NOMO-1 treated with dmso at 0.1 percent for 144 hours (cell line): ENCODE measurements at regions not wholly inside any gene's neighbourhood (a gene's known extent, or its start where the extent isn't known, plus 50 kb on each side); places are given as distances from the start of the nearest gene placed in this dataset.

Experiments
- DNase-seq: peaks from one replicate; lab custom pipeline; 2025; ENCODE audit not compliant: unreplicated experiment; lab: John Stamatoyannopoulos, UW

DNA sequence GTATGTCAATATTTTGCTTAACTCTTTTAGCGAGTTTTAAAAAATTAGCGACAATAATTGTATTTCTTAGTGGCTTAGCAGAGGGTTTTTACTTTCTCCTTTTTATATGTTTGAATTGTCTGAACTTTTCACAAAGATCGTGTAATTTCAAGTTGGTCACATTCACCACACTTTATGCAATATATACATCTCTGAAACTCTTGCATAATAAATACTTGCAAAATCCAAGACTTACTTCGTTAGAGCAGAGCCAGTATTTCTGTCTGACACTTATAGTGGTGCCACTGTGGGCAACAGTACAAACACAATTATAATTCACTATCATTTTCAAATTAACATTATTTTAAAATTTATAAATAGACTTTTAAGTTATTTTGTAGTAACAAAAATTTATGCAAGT lies 62.0 kb downstream of the SUCNR1 start:
- DNase-seq: peak; percentile 73

DNA sequence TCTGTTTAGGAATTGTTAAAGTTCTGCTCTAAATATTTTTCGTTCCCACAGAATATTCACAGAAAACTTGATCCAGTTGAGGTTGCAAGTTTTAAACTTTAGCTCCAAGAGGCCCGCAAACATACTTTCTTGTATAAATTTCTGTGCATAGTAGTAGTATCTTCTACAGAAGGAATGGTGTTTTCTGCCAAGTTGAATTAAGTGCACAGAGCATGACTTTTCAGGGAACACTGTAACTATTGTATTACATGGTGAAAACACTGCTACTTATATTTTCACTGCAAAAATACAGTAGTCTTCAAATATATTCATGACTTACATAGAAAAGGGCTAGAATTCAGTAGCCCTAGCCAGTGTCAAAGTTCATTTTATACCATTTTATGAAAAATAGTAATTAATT lies 67.0 kb downstream of the SUCNR1 start:
- no peak for DNase-seq

DNA sequence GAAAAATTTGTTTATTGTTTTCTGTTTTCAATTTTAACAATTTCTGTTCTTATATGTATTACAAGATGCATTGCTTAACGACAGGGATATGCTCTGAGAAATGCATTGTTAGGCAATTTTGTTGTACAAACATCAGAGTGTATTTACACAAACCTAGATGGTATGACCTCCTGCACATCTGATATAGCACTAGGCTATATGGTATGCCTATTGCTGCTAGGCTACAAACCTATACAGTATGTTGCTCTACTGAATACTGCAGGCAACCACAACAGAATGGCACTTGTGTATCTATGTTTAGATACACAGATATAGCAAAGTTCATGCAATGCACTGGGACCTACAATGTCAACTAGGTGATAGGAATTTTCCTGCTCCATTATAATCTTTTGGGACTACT lies 70.1 kb downstream of the SUCNR1 start:
- DNase-seq: no peak

DNA sequence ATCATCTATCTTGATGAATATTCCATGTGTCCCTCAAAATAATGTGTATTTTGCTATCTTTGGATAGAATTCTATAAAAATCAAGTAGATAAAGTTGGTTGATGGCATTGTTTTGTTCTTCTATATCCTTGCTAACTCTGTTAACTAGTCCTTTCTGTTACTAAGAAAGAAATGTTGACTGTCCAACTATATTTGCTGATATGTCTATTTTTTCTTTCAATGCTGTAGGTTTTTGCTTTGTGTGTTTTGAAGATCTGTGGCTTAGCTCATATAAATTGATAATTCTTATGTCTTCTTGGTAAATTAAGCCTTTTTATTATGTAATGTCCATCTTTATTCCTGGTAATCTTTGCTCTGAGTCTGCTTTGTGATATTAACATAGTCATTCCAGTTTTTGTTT lies 70.9 kb downstream of the SUCNR1 start:
- DNase-seq: no peak

DNA sequence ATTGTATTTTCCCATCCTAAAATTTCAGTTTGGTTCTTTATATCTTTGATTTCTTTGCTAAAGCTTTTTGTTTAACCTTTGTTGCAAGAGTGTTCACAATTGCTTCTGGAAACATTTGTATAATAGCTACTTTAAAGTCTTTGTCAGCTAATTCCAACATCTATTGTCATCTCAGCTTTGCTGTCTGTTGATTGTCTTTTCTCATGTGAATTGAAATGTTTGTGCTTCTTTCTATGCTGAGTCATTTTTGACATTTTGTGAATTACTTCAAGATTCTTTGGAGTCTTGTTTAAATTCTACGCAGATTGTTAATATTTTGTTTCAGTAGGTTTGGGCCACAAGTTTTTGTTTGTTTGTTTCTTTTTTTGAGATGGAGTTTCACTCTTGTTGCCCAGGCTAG lies 73.2 kb downstream of the SUCNR1 start:
- DNase-seq: no peak

DNA sequence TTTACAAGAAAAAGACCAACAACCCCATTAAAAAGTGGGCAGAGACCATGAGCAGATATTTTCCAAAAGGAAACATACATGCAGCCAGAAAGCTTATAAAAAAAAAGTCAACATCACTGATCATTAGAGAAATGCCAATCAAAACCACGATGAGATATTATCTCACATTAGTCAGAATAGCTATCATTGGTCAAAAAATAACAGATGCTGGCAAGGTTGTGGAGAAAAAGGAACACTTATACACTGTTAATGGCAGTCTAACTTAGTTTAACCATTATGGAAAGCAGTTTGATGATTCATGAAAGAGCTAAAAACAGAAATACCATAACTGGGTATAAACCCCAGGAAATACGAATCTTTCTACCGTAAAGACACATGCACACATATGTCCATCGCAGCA lies 76.3 kb downstream of the SUCNR1 start:
- no peak for DNase-seq

DNA sequence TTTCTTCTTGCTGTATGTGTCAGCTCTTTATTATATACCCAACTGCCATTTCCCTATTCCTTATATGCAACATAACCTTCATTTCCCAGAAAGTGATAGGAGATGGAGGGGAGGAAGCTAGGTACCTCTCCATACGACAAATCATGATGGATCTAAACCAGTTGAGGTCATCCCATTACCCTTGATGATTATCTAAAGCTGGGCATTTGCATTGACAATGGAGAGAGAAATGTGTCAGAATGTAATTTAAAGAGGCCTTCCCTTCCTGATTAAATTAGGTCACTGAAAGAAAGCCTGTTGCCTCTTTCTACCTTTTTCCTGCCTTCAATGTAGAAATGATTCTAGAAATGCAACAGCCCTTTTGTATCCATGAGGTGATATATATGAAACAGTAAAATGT lies 81.9 kb downstream of the SUCNR1 start:
- no peak for DNase-seq

DNA sequence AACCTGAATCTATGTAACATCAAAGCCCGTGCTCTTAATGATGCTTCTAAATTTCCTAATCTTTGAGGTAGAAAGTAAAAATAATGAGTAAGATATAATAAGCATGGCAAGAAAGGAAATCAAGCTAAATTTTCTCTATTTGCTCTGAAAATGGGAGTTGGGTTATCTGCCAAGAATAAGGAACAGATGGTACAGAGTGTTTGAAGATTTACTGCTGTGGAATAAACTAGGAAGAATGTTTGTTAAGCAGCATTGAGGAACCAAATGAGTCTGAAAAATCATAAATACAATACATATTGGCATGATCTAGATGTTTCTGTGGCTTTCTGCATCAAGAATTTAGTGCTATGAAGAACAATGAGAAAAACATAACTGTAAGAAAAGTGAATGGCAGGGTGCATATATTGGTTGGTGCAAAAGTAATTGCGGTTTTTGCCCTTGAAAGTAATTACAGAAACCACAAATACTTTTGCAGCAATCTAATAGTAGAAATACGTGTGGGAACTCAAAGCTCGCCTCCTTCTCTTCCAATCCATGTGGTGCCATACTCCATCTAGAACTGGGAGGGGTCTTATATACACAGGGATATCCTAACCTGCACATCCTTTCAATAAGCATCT lies 87.6 kb downstream of the SUCNR1 start:
- no peak for DNase-seq

DNA sequence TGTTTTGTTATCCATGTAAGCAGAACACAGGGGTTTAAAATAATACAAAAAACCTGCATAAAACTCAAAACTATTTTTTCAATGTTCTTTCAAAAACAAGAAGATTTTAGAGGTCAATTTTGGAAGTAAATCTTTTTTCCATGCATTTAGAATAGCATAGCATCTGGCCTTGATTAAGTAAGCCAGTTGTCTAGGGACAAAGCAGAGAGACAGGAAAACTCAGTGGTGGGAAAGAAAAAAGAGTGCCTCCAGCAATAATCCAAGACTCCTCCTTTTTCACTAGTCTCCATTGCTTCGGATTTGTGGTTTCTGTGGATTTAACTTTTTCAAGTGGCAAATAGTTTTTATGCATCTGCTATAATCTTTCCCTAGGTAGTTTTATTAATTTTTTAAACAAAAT lies 88.9 kb downstream of the SUCNR1 start:
- no peak for DNase-seq

DNA sequence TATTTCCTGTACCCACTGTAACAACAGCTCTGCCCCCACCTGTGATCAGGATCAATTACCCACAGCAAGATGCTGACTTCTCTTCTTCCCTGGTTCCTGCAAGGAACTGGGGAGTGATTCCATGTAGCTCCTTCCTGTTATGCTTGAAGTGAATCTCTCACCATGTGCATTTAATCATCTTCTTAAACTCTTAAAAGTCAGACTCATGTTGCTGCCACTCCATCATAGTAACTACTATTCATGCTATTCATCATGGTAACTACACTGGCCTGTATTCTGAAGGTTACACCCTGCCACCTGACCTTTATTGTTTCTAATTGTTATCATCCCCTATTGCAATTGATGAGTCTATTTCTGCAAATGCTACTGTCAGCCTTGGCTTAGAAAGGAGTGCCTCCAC lies 89.5 kb downstream of the SUCNR1 start:
- no peak for DNase-seq

DNA sequence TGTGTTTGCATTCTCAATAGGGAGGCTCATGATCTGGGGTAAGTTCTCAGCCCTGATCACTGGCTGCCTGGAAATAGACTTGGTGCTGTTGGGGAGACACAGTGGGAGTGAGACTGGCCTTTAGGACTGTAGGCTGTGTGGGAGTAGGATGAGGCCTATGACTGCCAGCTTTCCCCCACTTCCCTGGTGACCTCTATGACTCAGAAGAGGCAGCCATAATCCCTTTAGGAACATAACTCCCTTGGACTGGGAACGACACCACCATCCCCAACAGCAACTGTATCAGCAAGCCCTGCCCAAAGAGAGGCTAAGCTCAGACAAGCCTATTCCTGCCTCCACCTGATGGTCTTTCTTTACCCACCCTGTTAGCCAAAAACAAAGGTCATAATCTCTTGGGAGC lies 91.3 kb downstream of the SUCNR1 start:
- DNase-seq: no peak

DNA sequence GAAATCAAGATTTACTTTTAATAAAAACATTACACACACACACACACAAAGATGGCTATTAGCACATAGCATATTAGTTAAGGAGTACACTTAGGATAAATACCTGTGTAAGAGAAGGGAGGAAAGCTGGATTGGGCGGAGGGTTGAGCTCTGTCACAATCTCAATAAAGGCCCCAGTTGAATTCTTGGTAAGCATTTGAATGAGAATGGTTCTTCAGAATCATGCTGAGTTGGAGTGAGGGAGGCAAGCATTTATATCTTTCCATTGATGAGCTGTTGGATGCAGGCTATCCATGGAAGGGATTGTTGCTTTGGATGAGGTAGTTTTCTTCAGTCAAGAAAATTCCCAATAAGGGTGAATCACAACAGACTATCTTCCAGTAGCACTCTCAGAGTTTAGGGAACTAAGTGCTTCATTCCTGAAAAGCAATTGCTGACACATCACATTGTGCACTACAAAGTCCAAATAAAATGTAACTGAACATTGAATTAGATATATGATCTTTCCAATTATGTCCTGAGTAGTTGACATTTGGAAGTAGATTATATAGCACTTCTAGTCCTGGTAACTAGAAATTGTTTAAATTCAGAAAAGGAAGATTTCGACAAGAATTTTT lies 95.7 kb downstream of the SUCNR1 start:
- no peak for DNase-seq

DNA sequence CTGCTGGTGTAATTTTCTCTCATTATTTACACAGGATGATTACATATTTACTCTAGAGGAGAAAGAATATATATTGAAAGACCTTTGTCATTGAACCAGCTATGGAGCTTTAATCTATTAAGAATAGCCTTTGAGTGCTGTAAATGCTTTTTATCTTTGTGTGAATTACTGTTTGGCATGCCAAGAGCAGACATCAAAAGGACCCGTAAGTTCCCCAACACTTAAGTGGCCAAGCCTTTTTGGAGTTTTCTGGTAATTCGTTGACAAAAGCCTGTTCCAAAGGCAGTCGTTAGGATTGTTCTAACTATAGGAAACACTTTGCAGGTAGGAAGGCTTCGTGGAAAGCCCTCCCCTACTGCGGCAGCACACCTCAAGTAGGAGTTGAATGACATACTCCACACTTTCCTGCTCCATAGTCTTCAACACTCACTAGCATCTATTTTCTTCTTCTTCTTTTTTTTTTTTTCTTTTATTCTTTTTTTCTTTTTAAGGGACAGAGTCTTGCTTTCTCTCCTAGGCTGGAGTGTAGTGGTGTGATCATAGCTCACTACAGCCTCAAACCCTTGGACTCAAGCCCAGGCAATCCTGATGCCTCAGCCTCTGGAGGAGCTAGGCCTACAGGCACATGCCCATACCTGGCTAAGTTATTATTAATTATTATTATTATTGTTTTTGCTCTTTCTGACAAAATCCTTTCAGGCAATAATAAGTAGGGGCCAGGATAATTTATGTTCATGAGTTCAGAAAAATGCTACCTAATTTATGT lies 98.6 kb downstream of the SUCNR1 start:
- DNase-seq: no peak

DNA sequence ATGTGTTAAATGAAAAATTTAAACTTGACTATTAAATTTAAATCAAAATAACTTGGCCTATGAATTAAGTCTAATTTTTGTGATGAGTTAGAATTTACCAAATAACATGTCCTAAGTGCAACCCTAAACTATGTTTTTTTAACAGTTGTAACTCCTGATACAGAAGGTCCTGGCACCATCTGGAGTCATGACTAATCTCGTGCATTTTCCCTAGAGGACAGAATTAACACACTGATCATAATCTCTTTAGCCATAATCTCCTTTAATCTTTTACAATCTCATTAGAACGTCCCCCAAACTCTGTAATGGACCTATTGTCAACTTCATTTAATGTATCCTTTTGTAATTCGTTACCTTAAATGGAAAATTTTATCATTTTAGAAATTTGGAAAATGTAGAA lies 100.6 kb downstream of the SUCNR1 start:
- DNase-seq: no peak

DNA sequence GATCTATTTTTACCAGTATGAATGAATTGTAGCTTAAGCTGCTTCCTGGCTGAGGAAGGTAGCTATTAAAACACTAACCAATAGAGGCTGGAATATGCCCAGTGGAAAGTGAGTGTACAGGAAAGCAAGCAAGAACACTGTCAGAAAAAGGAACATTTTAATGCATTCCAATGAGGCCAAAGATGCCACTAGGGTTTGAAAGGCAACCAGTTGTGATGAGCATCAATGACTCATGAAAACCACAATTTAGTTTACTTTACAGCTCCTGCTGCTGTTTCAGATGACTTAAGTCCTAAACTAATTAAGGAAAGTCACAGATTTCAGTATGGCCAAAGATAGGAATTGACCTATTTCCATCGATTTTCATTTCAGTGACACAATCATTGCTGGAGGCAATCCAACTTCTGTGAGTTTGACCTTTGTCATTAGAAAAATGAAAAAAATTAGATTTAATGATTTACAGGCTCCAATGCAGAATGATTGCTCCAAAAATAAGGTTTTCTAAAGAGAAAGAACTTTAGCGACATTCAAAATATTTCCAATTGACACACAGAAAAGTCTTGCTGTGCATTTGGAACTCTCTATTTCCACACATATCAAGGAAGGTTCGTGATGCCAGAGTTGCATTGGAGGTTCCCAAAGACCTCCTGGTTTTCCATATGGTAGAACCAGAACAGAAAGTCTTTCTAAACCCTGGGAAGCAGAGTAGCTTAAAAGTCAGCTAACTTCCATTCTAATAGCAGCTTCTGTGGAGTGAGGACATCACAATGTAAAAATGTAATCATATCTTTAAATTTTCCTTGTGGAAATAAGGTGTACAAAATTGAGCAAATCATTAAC lies 103.0 kb downstream of the SUCNR1 start:
- DNase-seq: peak; percentile 30

DNA sequence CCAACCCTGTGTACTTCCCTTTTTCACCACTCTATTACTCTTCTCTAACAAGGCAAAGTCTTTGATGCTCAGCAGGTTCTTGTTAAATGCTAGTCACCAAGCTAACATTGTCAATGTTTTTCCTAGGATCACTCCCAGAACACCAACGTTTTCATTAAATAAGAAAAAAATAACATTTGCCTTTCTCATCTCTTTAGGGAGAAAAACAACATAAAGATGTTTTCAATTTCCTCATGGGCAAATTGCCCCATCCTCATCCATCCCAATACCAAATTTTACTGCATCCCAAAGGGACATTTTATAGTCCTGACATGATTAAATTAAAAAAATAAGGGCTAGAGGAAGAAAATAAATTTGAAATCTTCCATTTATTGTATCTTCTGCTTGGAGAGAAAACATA lies 106.5 kb downstream of the SUCNR1 start:
- no peak for DNase-seq

DNA sequence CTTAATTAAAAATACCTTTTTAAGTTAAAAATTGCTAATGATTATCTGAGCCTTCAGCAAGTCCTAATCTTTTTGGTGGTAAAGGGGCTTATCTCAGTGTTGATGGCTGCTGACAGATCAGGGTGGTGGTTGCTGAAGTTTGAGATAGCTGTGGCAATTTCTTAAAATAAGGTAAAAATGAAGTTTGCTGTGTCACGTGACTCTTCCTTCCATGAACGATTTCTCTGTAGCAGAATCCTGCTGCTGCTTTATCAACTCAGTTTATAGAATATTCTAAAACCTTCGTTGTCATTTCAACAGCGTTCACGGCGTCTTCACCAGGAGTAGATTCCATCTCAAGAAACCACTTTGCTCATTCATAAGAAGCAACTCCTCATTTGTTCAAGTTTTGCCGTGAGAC lies 110.1 kb downstream of the SUCNR1 start:
- no peak for DNase-seq

DNA sequence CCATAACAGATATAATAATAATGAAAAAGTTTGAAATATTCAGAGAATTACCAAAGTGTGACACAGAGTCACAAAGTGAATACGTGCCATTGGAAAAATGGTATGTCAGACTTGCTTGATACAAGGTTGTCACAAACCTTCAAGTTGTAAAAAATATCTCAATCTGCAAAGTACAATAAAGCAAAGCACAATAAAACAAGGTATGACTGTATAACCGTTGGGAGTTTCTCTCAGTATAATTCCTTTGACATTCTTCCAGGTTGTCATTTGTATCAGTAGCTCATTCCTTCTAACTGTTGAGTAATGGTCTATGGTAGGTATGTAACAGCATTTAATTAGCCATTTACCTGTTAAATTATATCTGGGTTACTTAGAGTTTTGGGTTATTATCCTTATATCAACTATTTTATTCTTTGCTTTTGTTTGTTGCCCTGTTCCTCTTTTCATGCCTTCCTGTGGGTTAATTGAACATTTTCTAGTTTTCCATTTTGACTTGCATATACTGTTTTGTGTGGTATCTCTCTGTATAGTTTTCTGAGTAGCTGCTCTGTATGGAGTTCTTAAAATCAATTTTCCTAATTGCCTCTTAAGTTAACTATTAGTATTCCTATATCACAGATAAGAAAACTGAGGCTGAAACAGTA lies 112.5 kb downstream of the SUCNR1 start:
- no peak for DNase-seq

DNA sequence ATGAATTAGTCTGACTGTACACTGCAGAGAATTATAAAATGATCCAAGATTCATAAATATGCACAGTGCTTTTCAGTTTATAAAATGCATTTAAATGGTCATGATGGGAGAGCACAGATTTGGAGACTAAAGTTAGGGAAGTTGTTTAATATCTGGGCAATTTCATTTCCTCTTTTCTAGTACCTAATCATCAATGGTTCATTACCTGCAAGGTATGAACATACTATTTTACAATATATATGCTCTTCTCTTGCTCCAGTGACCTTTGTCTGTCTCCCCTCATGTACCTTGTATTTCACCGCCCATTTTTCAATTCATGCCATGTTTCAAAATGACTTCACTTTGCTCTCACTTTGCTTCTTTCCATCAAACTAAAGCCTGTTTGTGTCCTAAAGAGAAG lies 114.5 kb downstream of the SUCNR1 start:
- DNase-seq: no peak

DNA sequence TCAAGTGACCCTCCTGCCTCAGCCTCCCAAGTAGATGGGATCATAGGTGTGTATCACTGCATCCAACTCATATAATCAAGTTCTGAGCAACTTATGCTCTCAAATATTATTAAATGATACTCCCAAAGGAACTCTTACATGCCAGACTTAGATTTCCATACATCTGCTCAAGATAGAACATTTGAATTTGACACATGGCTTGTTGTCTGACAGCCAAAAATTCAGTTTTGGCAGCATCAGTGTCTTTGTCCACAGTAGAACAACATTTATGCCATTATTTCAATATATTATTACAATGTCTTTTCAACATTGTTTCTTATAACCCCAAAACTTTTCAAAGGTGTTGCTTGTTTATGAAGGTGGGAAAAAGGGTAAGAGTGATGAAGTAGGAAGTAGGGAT lies 116.2 kb downstream of the SUCNR1 start:
- DNase-seq: no peak

DNA sequence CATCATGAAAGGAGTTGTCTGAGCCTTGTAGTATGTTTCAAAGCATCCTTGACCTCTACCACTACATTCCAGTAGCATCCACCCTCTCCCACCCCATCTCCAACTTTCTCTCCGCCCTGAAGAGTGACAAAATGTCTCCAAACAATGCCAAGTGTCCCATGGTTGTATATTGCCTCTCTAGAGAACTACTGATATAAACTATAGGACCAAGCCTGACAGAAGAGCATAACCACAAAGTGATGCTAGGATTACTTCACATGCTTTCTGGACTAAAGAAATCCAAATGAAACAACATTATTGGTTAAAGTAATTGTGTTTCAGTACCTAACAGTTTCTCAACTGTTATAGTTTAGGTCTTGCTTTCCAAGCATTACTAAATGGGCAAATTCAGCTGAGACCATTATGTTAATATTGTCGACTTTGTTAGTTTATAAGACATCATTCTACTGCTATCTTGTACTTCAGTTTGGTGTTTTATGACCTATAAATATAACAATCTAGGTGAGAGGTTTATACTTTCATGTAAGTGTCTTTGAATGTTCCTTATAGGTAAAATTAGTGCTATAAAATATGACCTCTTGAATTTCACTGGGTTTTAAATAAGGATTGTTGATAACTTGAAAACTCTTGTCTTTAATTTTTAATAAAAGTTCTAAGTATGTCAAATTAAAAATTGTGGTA lies 117.4 kb downstream of the SUCNR1 start:
- DNase-seq: no peak
